HG02938 (cell line): ENCODE measurements at regions not wholly inside any gene's neighbourhood (a gene's known extent, or its start where the extent isn't known, plus 50 kb on each side); places are given as distances from the start of the nearest gene placed in this dataset.

Source experiments
- ATAC-seq: cut with Tn5 transposase; IDR thresholded peaks from one replicate; pipeline ENCODE4 v1.9.1; 2021; ENCODE audit warnings: mild to moderate bottlenecking, moderate library complexity; ENCODE audit not compliant: unreplicated experiment

GRCh38 chr15:69652751-69653305, 200.2 kb downstream of the RPLP1 start:
- ATAC-seq, result no peak

DNA sequence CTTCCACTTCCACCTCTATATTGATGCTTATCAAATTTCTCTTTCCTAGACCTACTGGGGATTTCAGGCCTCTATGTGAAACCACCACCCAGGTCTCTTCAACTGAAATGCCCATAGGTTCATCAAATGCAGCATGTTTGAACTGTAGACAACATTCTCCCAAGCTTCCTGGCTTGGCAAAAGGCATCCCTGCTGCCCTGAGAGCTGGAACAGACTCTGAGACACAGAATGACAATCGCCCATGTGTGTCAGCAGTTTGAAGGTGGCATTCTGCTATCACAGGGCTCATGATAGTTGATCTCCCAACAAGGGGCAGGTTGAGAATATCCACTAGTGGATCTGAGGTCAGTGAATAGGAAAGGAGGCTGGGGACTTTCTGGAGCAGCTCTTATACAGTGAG, 200.7 kb downstream of the RPLP1 start:
- ATAC-seq, result no peak

GRCh38 chr15:69653846-69654245, 201.2 kb downstream of the RPLP1 start:
- ATAC-seq, result no peak

DNA sequence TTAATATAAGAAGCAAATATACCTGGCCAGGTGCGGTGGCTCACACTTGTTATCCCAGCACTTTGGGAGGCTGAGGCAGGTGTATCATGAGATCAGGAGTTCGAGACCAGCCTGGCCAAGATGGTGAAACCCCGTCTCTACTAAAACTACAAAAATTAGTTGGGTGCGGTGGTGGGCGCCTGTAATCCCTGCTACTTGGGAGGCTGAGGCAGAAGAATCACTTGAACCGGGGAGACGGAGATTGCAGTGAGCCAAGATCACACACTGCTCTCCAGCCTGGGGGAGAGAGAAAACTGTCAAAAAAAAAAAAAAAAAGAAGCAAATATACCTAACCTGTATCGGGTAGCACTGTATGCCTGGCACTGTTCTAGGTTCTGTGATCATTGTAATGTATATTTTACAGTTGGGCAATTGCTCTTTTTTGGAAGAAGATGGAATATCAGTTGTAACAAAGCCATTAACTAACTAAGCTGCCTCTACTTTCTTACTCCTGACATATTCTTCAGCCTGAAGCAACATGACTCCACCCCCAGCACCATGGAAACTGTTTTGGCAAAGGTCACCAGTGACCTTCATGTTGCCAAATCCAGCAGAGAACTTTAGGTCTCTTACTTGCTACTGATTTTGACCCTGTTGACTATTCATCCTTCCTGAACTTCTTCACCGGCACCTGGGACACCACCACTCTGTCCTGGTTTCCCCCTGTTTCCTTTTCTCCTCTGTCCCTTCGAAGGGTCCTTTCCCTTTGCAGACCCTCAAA, 203.8 kb downstream of the RPLP1 start:
- ATAC-seq, result no peak

DNA sequence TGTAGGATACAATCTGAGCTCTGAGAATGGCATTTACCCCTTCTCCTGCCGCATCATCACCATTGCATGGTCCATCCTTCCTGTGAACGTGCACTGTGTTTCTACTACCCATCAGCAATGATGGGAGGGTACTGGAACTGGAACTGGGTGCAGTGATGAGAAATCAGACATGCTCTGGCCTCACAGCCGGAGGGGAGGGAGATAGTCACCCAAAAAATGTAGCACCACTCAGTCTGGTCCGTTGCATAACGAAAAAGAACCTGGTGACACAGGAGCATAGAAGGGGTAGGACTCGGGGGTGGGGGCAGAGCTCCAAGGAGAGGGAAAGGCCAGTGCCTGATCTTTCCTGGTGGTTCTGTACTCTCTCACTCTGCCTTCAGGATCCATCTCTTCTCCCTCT, 205.0 kb downstream of the RPLP1 start:
- no peak for ATAC-seq

DNA sequence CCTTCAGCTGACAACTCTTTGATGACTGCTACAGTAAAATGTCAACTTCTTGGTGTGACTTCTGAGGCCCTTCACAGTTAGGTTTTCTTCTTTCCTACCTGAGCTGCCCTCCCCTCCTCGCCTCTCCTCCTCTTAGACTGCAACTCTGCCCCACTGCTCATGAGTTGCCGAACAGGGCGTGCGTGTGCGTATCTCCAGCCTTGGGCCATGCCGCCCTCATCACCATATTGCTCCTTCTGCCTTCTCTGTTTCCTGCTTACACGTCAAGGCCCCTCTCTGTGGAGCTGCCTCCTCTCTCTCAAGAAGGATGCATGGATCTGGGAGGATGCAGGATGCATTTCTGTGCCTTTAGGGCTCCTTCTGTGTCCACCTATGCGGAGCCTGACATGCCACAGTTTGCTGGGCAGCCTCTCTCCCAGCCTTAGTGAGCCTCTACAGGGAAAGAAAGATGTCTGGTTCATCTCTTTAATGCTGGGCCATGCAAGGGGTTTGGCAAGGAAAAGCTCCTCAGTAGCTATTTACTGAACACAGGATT, 205.9 kb downstream of the RPLP1 start:
- ATAC-seq, result no peak

DNA sequence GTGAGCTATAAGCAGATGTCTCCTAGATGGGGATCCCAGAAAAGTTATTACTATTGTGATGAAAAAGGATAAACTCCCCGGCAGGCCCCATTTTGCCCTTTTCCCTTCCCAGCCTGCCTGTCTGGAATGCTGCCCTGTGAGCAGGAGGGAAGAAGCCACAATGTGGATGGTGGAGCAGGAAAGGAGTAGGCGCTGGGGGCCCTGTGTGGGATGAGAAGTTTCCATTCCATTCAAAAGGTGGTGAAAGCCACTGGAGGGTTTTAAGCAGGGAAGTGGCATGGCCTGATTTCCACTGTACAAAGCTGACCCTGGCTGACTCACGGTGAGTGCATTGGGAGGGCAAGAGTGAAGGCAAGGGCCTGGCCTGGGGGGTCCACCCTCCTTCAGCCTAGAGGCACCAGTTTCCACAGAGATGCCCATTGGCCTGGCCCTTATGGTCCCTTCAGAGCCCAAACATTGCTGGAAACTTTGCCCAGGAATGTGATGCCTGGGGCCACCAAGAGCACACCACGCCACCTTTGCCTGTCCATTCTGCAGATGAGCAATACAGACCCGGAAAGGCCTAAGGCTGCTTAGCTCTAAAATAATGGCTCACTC, 206.9 kb downstream of the RPLP1 start:
- ATAC-seq, result no peak

- no peak for ATAC-seq
Observed at GRCh38 chr15:69660114-69660513, 207.5 kb downstream of the RPLP1 start.

DNA sequence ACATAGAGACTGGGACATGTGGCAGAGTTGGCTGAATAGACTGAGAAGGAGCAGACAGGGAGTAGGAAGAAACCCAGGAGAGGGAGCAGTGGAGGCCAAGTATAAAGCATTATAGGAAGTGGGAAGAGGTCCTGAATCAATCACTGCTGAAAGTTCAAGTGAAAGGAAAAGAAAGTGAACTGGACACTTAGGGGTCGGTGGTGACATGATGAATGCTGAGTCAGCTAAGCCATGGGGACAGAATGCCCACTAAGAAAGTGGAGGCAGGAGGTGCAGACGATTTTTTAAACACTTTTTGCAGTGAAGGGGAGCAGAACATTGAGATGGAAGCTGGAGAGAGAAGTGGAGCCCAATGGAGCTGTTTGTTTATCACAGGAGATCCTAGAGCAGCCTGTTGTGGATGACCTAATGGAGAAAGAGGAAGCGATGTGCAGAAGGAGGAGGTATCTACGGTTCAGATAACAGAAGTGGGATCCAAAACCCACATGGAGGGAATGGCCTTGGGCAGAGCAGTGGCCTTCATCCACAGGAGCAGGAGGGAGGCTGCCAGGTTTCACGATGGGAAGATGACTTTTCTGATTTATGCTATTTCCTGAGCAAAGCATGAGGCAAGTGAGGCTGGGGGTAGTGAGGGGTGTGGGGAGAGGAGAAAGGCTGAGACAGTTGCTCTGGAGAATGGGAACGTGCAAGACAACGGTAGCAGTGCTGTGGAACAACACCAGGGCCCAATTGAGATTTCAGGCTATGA, 208.2 kb downstream of the RPLP1 start:
- ATAC-seq, result no peak

DNA sequence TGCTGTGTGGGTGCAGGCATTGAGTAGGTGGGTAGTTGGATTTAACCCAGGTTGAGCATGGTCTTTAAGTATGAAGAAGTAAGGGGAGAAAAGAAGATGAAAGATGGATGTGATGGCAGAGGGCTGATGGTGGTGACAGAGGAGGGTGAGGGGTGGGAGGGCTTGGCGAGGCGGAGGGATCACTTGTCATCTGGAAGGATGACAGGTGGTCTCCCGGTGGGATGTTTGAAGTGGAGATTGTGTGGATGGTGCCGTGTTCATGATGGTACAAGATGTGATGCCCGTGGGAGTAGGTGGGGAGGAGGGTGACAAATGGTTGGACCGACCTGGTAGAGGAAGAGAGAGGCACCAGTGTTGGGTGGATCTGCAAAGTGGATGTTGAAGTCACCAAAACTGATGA, 208.8 kb downstream of the RPLP1 start:
- ATAC-seq, result no peak

GRCh38 chr15:69661871-69662644, 209.4 kb downstream of the RPLP1 start:
- no peak for ATAC-seq

GRCh38 chr15:69662645-69663000, 210.0 kb downstream of the RPLP1 start:
- ATAC-seq, result no peak

- no peak for ATAC-seq
Observed at GRCh38 chr15:69663441-69663840, 210.8 kb downstream of the RPLP1 start.

DNA sequence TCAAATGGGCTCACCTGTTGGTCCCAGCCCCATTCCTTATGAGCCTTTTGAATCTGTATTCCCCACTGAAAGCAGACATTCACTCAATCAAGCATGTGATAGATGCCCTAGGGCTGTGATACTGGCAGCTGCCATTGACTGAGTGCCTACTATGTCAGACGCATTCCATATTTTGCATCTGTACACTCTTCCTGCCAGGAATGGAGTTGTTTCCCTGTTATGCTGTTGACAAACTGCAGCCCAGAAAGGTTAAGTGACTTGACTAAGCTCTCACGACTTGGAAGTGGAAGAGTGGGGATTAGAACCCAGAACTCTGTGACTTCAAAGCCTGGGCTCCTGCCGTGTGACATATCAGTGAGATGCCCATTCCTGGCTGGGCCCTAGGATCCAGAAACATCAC, 211.4 kb downstream of the RPLP1 start:
- no peak for ATAC-seq

DNA sequence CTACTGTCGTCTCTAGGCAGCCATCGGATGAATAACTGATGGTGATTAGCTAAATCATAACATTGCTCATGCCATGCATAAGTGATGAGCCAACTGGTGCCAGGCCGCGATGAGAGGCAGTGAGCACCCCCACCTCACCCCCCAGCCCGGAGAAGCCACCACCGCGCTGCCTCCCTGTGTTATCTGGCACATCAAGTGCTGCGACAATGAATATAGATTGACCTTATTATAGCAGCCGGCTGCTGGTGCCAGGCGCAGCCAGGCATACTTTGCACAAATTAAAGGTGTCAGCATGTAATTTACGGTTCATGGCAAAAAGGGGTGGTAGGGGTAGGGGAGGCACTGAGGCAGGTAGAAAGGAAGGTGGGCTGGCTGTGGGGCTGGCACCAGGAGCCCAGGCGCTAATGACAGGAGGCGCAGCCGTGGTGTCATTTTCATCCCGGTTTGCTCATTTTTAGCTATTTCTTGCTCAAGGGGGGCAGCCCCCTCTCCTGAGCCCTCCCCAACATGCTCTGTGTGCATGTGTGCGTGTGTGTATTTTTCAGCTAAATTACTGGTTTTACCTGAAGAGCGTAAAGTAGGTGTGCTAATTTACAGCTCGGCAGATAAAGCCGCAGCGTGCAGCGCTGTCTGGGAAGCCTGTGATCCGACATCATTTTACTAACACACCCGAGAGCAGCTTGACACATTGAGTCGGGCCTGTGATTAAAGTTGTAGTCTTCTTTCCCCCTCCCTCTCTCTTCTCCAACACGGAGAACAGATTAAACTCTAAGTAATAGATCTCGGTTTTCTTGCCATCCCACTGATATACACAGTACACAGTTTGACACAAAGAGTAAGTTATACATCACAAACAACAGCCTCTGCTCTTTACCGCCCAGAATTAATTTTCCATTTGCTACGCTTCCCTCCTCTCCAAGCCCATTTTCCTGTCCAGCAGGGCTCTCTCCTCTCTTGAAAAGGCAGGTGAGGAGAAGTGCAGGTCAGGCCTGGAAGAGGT, 212.3 kb downstream of the RPLP1 start:
- no peak for ATAC-seq

DNA sequence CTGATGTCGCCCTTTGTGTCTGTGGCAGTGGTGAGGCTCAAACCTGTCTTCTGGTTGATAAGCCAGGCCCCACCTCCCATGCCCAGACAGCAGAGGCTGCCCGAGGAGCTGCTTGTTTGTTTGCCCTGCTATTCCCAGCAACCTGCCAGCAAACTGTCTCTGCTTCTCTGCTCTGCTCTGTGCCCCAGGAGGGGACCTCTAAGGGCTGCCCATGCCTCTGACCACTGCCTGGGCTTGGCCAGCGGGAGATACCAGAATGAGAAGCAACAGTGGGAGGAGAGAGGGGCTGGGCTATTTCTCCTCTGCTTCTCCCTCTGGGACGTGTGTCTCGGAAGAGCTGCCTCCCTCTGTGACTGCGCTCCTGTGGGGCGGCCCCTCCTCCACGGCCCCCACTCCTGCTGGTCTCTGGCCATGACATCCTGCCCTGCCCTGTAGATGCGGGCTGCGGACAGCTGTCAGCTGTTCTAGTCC, 213.1 kb downstream of the RPLP1 start:
- ATAC-seq, result no peak

DNA sequence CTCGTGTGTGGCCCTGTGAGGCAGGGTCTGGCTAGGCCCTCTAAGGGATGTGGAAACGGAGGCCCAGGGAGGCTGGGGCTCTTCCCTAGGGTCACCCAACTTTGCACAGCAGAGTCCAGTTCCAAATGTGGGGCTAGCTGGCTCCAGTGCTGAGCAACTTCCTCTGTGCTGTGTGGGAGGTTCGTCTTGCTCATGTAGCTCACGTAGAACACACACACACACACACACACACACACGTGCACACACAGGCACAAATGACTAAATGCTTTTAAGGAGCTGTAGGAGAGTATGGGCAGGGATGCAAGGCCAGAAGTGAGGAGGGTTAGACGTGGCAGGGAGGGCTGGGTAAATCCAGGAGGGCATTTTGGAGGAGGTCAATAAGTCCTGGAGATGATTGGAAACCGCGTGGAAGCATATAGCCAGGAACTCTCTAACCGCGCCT, 213.8 kb downstream of the RPLP1 start:
- ATAC-seq, result no peak

DNA sequence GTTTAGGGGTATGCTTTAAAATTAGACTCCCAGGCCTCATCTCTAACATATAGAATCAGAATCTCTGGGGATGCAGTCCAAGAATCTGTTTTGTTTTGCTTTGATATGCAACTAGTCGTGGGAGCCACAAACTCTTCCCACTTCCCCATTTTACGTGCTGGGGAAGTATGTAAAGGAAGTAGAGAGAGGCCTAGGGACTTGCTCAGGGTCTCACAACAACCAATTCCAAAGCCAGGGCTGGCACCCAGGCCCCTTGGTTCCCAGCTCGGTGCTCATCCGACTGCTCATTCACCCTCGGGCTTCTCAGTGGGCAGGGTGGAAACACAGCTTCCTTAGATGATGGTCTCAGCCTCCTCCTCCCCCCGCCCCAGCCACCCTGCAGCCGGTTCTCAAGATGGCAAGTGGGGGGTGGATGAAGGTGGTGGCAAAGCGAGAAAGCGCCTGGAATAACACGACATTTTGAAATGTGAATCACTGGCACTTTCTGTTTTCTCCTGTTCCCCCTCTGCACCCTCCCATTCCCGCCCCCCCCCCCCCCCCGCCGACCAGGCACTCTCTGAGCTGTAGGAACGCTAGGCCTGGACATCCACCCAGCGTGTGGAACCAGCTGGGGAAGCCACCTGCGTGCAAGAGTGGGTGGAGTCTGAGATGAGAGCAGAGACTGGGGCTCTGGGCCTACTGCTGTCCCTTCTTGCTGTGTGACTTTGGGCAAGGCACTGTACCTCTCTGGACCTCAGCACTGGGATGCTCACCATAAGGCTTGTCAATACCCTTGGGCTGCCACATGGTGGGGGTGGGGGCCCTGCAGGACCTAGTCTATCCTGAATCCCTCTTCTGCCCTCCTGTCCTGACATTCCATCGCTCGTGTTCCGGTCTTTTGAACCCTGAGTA, 214.5 kb downstream of the RPLP1 start:
- no peak for ATAC-seq
